WERI-Rb-1 (cell line): ENCODE measurements at regions not wholly inside any gene's neighbourhood (a gene's known extent, or its start where the extent isn't known, plus 50 kb on each side); places are given as distances from the start of the nearest gene placed in this dataset.

ENCODE experiments used
- DNase-seq: peaks from one replicate; pipeline ENCODE4 v3.0.0-alpha.2; 2020
- H3K27ac ChIP-seq: fragments of 250-450 bp; sonication (Bioruptor Pico); 2 replicates; pipeline ENCODE4 v1.5.1; 2020; ENCODE audit warnings: mild to moderate bottlenecking, moderate library complexity
- H3K27me3 ChIP-seq: fragments of 250-450 bp; sonication (Bioruptor Pico); 2 replicates; pipeline ENCODE4 v1.5.1; 2021; ENCODE audit warnings: mild to moderate bottlenecking, low read depth, moderate library complexity; ENCODE audit not compliant: insufficient read depth, severe bottlenecking
- H3K36me3 ChIP-seq: fragments of 250-450 bp; sonication (Bioruptor Pico); 2 replicates; pipeline ENCODE4 v1.5.1; 2020; ENCODE audit warnings: mild to moderate bottlenecking, moderate library complexity
- H3K4me3 ChIP-seq: 2 replicates; pipeline ENCODE4 v1.5.1; 2011; ENCODE audit warnings: low read depth, mild to moderate bottlenecking, control low read depth, low read length
- H3K9me3 ChIP-seq: fragments of 250-450 bp; sonication (Bioruptor Pico); 2 replicates; pipeline ENCODE4 v1.5.1; 2021; ENCODE audit warnings: mild to moderate bottlenecking, moderate library complexity; ENCODE audit not compliant: severe bottlenecking
- TF ChIP-seq, protein P1 (sequence below): IDR thresholded peaks from 2 replicates; pipeline ENCODE4 v1.5.1; 2011; ENCODE audit warnings: low read depth, mild to moderate bottlenecking, control low read depth, inconsistent platforms, low read length

DNA sequence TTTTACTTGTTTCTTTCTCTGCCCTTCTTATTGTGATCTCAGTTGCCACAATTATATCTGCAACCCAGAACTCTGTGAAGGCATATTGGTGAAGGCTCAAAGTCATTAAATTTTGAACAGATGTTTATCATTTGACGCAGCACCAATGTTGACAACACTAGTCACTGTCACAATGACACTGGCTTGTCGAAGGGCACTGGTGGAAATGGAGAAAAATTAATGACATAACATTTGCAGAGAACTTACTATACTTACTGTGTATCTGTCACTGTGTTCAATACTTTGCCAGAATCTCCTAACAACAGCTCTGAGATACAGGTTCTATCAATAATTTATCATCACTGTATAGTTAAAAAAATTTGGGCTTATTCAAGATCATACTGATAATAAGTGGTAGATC is 1213.7 kb downstream of the NCAM2 start:
- Histone ChIP-seq H3K27me3 (peaks cover 15% of the 10 kb centered on the region), H3K4me3 (no peak overlapping the region), H3K27ac (no peak overlapping the region), H3K9me3 (no peaks in the 10 kb centered on the region), H3K36me3 (no peaks in the 10 kb centered on the region)
- TF ChIP-seq, protein P1, sequence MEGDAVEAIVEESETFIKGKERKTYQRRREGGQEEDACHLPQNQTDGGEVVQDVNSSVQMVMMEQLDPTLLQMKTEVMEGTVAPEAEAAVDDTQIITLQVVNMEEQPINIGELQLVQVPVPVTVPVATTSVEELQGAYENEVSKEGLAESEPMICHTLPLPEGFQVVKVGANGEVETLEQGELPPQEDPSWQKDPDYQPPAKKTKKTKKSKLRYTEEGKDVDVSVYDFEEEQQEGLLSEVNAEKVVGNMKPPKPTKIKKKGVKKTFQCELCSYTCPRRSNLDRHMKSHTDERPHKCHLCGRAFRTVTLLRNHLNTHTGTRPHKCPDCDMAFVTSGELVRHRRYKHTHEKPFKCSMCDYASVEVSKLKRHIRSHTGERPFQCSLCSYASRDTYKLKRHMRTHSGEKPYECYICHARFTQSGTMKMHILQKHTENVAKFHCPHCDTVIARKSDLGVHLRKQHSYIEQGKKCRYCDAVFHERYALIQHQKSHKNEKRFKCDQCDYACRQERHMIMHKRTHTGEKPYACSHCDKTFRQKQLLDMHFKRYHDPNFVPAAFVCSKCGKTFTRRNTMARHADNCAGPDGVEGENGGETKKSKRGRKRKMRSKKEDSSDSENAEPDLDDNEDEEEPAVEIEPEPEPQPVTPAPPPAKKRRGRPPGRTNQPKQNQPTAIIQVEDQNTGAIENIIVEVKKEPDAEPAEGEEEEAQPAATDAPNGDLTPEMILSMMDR = no peak
- no peak for DNase-seq

DNA sequence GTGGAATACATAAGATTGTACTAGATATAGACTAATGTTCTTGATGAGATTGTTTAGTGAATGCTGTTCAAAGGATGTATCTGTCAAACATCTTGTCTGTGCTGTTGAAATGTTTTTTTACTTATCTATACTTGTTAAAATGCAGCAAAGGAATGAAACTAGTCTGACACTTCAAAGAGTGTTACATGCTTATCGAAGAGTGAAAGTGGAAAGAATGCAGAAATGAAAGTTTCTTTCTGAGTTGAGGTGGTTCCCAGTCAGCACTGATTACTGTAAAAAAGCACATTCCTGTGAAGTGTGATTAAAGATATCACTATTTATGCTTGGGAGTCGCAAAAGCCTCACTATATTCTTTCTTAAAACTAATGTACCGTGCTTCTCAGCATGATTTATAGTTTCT is 1225.2 kb downstream of the NCAM2 start:
- H3K4me3 ChIP-seq = no peak overlapping the region
- no peaks in the 10 kb centered on the region for H3K9me3 ChIP-seq
- H3K36me3 ChIP-seq = no peaks in the 10 kb centered on the region
- DNase-seq = no peak
- TF ChIP-seq, protein P1 = no peak
- H3K27ac ChIP-seq = no peak overlapping the region
- H3K27me3 ChIP-seq = peaks cover 20% of the 10 kb centered on the region

DNA sequence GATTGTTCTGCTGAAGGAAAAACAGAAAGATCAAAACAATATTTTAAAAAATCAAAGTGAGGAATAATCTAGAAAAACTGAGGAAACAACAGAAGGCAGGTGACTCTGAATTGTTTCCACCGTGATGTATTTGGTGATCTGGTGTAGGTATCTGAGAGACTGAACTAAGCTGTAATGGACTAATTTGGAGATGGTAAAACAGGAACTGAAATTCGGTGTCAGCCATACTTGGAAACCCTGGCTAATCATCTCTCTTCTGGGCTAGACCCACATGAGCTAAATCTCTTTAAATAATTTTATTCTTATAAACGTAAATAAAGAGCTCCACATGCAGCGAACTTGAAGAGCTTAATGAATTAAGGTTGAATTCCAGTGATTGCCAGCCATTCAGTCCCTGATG is 1226.1 kb downstream of the NCAM2 start:
- Histone ChIP-seq H3K27me3 (peaks cover 20% of the 10 kb centered on the region), H3K9me3 (no peaks in the 10 kb centered on the region), H3K4me3 (no peak overlapping the region), H3K36me3 (no peaks in the 10 kb centered on the region), H3K27ac (no peak overlapping the region)
- no peak for DNase-seq
- TF ChIP-seq, protein P1 = no peak

DNA sequence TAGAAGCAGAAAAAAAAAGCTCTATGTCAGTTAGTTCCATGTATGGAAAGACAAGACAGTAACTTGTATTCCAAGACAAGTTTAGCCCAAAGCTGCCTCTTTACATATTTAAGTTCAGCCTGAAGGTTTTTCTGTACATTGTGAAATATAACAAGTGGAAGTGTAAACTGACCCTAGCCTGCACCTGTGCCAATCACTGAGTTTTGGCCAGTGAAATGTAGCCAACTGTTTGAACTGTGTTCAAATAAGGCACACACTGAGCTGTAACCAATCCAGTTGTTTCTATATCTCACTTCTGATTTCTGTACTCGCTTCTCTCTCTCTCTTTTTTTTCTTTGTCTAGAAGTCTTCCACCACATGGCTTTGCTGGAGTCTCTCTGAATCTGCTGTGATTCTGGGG is 1227.1 kb downstream of the NCAM2 start:
- no peak for DNase-seq
- H3K9me3 ChIP-seq = no peaks in the 10 kb centered on the region
- H3K36me3 ChIP-seq = no peaks in the 10 kb centered on the region
- H3K27ac ChIP-seq = no peak overlapping the region
- H3K4me3 ChIP-seq = no peak overlapping the region
- TF ChIP-seq, protein P1 = no peak
- peaks cover 20% of the 10 kb centered on the region for H3K27me3 ChIP-seq

DNA sequence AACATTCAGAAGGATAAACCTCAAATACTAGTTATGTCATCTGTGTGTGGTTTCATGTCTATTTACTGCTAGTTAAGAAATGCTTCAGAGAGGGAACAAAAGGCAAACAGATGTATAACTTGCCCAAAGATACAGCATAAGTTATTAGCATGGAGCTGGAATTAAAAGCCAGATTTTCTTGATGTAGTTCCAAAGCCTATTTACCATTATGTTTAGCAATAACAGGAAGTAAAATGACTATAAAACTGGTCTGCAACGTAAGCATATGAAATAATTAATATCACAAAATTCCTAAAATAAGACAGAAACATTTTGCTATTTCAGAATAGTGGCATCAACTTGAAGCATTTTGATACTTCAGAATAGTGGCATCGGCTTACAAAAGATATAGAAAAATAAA is 1232.8 kb downstream of the NCAM2 start:
- TF ChIP-seq, protein P1 = no peak
- DNase-seq = no peak
- Histone ChIP-seq H3K27me3 (no peaks in the 10 kb centered on the region), H3K27ac (no peak overlapping the region), H3K36me3 (no peaks in the 10 kb centered on the region), H3K9me3 (no peaks in the 10 kb centered on the region), H3K4me3 (no peak overlapping the region)

DNA sequence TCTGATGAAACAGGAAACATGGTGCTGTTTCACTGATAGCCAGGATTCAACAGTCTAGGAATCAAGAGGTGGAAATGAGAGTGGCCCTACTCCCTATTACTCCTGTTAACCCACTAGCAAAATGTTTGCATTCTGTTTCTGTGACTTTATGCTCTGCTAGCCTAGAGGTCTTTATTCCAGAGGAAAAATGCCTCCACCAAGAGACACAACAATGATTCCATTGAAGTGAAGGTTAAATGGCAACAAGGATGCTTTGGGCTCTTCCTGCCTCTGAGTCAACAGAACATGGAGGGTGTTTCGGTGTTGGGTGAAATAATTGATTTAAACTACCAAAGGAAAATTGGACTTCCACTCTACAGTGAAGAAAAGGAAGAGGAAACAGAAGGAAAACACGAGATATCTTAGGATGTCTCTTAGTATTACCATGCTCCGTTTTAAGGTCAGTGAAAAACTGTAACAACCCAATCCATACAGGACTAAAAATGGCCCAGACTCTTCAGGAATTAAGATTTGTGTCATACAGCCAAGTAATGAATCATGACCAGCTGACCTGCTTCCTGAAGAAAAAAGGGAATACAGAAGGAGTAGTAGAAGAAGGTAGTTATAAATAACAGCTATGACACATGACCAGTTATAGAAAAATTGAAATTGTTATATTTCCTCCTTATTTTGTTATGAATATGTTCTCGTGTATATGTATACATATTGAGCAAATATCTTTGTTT is 1237.8 kb downstream of the NCAM2 start:
- TF ChIP-seq, protein P1 = no peak
- Histone ChIP-seq H3K9me3 (no peaks in the 10 kb centered on the region), H3K27me3 (no peaks in the 10 kb centered on the region), H3K36me3 (no peaks in the 10 kb centered on the region), H3K4me3 (no peak overlapping the region), H3K27ac (no peak overlapping the region)
- no peak for DNase-seq
